HepG2 (cell line): ENCODE measurements at regions not wholly inside any gene's neighbourhood (a gene's known extent, or its start where the extent isn't known, plus 50 kb on each side); places are given as distances from the start of the nearest gene placed in this dataset.
"Not testable (repeated sequence)": the region's sequence is repeated elsewhere in the genome, so short reads cannot be mapped to it uniquely, and the experiment has no call there.

ENCODE experiments used
- CTCF ChIP-seq: sonication (generic); formaldehyde crosslinking; IDR thresholded peaks from 2 replicates; pipeline ENCODE4 v1.5.0; 2020; ENCODE audit warnings: mild to moderate bottlenecking, missing genetic modification reagents, moderate library complexity
- GTF2F1 ChIP-seq: fragments of 150-350 bp; IDR thresholded peaks from 2 replicates; pipeline ENCODE4 v1.6.1; 2014; ENCODE audit warnings: low read length
- POLR2AphosphoS5 ChIP-seq: IDR thresholded peaks from 2 replicates; pipeline ENCODE4 v1.6.1; 2012; ENCODE audit warnings: low read depth, low read length
- SUZ12 ChIP-seq: fragments of 150-350 bp; IDR thresholded peaks from 2 replicates; pipeline ENCODE4 v1.6.1; 2014; ENCODE audit warnings: low read depth, low read length
- ZNF501 ChIP-seq: sonication (generic); formaldehyde crosslinking; IDR thresholded peaks from 2 replicates; pipeline ENCODE4 v1.5.1; 2020; ENCODE audit warnings: mild to moderate bottlenecking, moderate library complexity, missing genetic modification reagents
- TF ChIP-seq, protein P1 (sequence below): IDR thresholded peaks from 2 replicates; pipeline ENCODE4 v1.6.1; 2012; ENCODE audit warnings: inconsistent platforms

DNA sequence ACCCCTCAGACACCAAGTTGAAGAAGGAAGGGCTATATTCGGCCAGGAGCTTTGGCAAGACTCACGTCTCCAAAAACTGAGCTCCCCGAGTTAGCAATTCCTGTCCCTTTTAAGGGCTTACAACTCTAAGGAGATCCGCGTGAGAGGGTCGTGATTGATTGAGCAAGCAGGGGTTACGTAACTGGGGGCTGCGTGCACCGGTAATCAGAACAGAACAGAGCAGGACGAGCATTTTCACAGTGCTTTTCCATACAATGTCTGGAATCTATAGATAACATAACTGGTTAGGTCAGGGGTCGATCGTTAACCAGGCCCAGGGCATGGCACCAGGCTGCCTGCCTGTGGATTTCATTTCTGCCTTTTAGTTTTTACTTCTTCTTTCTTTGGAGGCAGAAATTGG lies 245.3 kb upstream of the MME start:
- TF ChIP-seq CTCF (CRISPR knock-in tag); ZNF501 (CRISPR knock-in tag); GTF2F1; POLR2AphosphoS5; SUZ12: not testable (repeated sequence)
- TF ChIP-seq, protein P1, sequence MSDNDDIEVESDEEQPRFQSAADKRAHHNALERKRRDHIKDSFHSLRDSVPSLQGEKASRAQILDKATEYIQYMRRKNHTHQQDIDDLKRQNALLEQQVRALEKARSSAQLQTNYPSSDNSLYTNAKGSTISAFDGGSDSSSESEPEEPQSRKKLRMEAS, result not testable (repeated sequence)
